ENCODE measurements at regions not wholly inside any gene's neighbourhood (a gene's known extent, or its start where the extent isn't known, plus 50 kb on each side); places are given as distances from the start of the nearest gene placed in this dataset.

DNA sequence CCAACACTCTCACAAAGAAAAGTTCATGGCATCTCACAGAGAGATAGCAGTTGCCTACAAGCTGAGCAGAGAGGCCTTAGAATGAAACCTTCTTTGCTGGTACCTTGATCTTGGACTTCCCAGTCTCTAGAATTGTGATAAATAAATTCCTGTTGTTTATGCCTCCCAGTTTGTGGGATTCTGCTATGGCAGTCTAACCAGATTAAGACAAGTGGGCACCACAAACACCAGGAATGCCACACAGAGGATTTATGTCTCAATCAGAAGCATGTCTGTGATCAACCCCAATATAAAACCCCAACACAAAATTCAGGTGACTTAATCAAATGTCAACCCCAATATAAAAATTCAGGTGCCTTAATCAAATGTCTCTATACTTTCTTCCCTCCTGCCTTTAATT is 581.3 kb downstream of the XPNPEP1 start:
- H3K79me2 ChIP-seq (ENCODE audit: insufficient read depth, low read depth): no peaks in the 10 kb centered on the region
- no peaks in the 10 kb centered on the region for H3K27me3 ChIP-seq (ENCODE audit: insufficient read depth, low read depth)
- H3K27ac ChIP-seq: no peak overlapping the region
- H4K20me1 ChIP-seq (ENCODE audit: insufficient read depth): no peaks in the 10 kb centered on the region
- H3K36me3 ChIP-seq (ENCODE audit: insufficient read depth): no peaks in the 10 kb centered on the region
- peaks cover 20% of the 10 kb centered on the region for H3K4me1 ChIP-seq (ENCODE audit: low read depth, poor library complexity, severe bottlenecking)
- TF ChIP-seq, protein P1, sequence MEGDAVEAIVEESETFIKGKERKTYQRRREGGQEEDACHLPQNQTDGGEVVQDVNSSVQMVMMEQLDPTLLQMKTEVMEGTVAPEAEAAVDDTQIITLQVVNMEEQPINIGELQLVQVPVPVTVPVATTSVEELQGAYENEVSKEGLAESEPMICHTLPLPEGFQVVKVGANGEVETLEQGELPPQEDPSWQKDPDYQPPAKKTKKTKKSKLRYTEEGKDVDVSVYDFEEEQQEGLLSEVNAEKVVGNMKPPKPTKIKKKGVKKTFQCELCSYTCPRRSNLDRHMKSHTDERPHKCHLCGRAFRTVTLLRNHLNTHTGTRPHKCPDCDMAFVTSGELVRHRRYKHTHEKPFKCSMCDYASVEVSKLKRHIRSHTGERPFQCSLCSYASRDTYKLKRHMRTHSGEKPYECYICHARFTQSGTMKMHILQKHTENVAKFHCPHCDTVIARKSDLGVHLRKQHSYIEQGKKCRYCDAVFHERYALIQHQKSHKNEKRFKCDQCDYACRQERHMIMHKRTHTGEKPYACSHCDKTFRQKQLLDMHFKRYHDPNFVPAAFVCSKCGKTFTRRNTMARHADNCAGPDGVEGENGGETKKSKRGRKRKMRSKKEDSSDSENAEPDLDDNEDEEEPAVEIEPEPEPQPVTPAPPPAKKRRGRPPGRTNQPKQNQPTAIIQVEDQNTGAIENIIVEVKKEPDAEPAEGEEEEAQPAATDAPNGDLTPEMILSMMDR (conservative IDR thresholded peaks at IDR 0.05; ENCODE audit: low read depth, low read length): no peak
- H2AFZ ChIP-seq (ENCODE audit: low read depth): no peak overlapping the region
- no peak overlapping the region for H3K9ac ChIP-seq
- H3K4me3 ChIP-seq (IDR thresholded peaks at IDR 0.05; ENCODE audit: insufficient read depth, low read depth, low read length): no peak overlapping the region
- H3K4me2 ChIP-seq: no peak overlapping the region

DNA sequence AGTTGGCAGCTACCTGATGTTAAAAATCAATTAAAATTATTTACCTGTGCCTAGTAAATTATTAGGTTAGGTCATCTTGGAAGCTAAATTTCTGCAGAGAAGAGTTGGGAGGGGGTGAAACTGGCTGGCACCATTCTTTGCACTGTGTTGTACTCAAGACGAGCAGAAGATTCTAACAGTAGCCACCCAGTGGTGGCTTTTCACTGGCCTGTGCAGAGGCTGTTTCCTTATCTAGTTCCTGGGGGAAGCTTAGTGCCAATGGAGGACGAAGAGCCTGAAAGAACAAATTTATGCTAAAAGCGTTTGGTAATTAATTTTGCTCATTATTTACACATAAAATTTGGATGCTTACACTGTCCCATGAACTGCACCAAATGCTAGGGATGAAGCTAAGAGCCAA is 595.3 kb downstream of the XPNPEP1 start:
- no peak overlapping the region for H3K9ac ChIP-seq
- no peaks in the 10 kb centered on the region for H3K36me3 ChIP-seq (ENCODE audit: insufficient read depth)
- no peak overlapping the region for H3K27ac ChIP-seq
- no peak overlapping the region for H3K4me3 ChIP-seq (IDR thresholded peaks at IDR 0.05; ENCODE audit: insufficient read depth, low read depth, low read length)
- H4K20me1 ChIP-seq (ENCODE audit: insufficient read depth): no peaks in the 10 kb centered on the region
- TF ChIP-seq, protein P1 (conservative IDR thresholded peaks at IDR 0.05; ENCODE audit: low read depth, low read length): no peak
- no peak overlapping the region for H3K4me2 ChIP-seq
- H3K4me1 ChIP-seq (ENCODE audit: low read depth, poor library complexity, severe bottlenecking): no peaks in the 10 kb centered on the region
- H3K79me2 ChIP-seq (ENCODE audit: insufficient read depth, low read depth): no peaks in the 10 kb centered on the region
- H3K27me3 ChIP-seq (ENCODE audit: insufficient read depth, low read depth): no peaks in the 10 kb centered on the region
- no peak overlapping the region for H2AFZ ChIP-seq (ENCODE audit: low read depth)

DNA sequence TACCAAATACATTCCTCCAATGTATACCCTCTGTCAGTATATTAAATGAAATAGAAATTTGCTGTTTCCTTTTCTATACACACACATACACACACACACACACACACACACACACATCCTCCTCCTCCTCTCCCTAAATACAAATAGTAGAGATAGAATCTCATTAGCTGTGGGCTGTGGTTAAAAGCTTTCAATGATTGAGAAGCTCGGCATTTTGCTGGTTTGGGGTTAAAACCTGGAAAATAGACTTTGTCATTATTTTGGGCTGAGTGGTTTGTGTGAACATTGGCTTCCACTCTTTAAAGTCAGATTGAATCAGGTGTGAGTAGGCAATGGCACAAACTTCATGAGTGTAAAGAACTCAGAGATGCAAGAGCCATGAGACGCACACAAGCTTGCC is 596.0 kb downstream of the XPNPEP1 start:
- Histone ChIP-seq H3K4me3 (IDR thresholded peaks at IDR 0.05; ENCODE audit: insufficient read depth, low read depth, low read length) (no peak overlapping the region), H3K79me2 (ENCODE audit: insufficient read depth, low read depth) (no peaks in the 10 kb centered on the region), H3K4me2 (no peak overlapping the region), H3K4me1 (ENCODE audit: low read depth, poor library complexity, severe bottlenecking) (no peaks in the 10 kb centered on the region), H3K27me3 (ENCODE audit: insufficient read depth, low read depth) (no peaks in the 10 kb centered on the region), H3K36me3 (ENCODE audit: insufficient read depth) (no peaks in the 10 kb centered on the region), H4K20me1 (ENCODE audit: insufficient read depth) (no peaks in the 10 kb centered on the region), H3K27ac (no peak overlapping the region), H3K9ac (no peak overlapping the region), H2AFZ (ENCODE audit: low read depth) (no peak overlapping the region)
- TF ChIP-seq, protein P1 (conservative IDR thresholded peaks at IDR 0.05; ENCODE audit: low read depth, low read length): no peak

DNA sequence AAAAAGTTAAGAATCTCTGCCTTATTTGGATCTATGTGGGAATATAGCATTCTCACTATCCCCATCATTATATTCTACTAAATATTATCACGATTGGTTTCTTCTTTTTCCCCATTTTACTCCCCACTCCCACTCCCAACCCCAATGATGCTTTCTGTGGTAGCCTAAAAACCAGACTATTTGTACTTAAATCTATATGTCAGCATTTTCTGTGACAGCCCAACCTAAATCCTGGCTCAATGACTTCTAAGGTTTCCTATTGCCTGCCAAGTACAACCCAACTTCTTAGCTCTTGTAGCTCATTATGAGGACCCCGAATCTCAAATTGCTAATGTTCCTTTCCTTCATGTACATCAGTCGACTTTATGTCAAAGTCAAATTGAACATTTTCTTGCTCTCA is 598.6 kb downstream of the XPNPEP1 start:
- H3K4me1 ChIP-seq (ENCODE audit: low read depth, poor library complexity, severe bottlenecking): no peaks in the 10 kb centered on the region
- TF ChIP-seq, protein P1 (conservative IDR thresholded peaks at IDR 0.05; ENCODE audit: low read depth, low read length): no peak

More for the DNA sequence above, 598.6 kb downstream of the XPNPEP1 start:
- H3K79me2 ChIP-seq (ENCODE audit: insufficient read depth, low read depth): no peaks in the 10 kb centered on the region
- no peaks in the 10 kb centered on the region for H4K20me1 ChIP-seq (ENCODE audit: insufficient read depth)
- H3K27me3 ChIP-seq (ENCODE audit: insufficient read depth, low read depth): no peaks in the 10 kb centered on the region
- no peak overlapping the region for H3K9ac ChIP-seq
- no peak overlapping the region for H3K4me3 ChIP-seq (IDR thresholded peaks at IDR 0.05; ENCODE audit: insufficient read depth, low read depth, low read length)
- no peak overlapping the region for H3K27ac ChIP-seq
- no peaks in the 10 kb centered on the region for H3K36me3 ChIP-seq (ENCODE audit: insufficient read depth)
- H2AFZ ChIP-seq (ENCODE audit: low read depth): no peak overlapping the region
- no peak overlapping the region for H3K4me2 ChIP-seq

Measured in KMS-11 (cell line).